GM12878 (cell line): ENCODE measurements at regions not wholly inside any gene's neighbourhood (a gene's known extent, or its start where the extent isn't known, plus 50 kb on each side); places are given as distances from the start of the nearest gene placed in this dataset.

ENCODE experiments used
- ATAC-seq: fragments of 200-7000 bp; cut with Tn5 transposase; 3 replicates; pipeline ENCODE4 v1.9.1; 2020; ENCODE audit warnings: mild to moderate bottlenecking, moderate library complexity
- BruUV-seq: library from RNA; stranded (reverse); fragments of 400-500 nt; replicated peaks from 2 replicates; lab custom pipeline; 2021; lab: Mats Ljungman, UMichigan
- CTCF ChIA-PET: fragments of 300-600 bp; sonication (Branson Sonifier 250); formaldehyde crosslinking; extraction: SDS; loops from one replicate; lab custom pipeline; 2021; ENCODE audit warnings: inconsistent platforms; lab: Yijun Ruan, JAX
- POLR2A ChIA-PET: fragments of 350-600 bp; formaldehyde crosslinking; extraction: SDS; loops from one replicate; lab custom pipeline; 2021; ENCODE audit warnings: inconsistent platforms; lab: Charles Lee
- RAD21 ChIA-PET: fragments of 300-600 bp; sonication (Branson Sonifier 250); formaldehyde crosslinking; loops from one replicate; lab custom pipeline; 2023; ENCODE audit warnings: antibody characterized with exemption; ENCODE audit not compliant: unreplicated experiment; lab: Charles Lee
- SMC1A ChIA-PET: fragments of 300-600 bp; sonication (Branson Sonifier 250); formaldehyde crosslinking; loops from one replicate; lab custom pipeline; 2023; ENCODE audit not compliant: unreplicated experiment, uncharacterized antibody; lab: Charles Lee
- DNase-seq: peaks from one replicate; pipeline ENCODE4 v3.0.0-alpha.2; 2011; ENCODE audit warnings: low read depth, low spot score
- FAIRE-seq: peaks from 3 replicates; lab custom pipeline; 2011; peaks lifted over from hg19 to GRCh38; lab: Jason Lieb, UNC
- H2AFZ ChIP-seq: 2 replicates; pipeline ENCODE4 v1.6.0; 2011; ENCODE audit warnings: low read depth, low read length, control low read depth; ENCODE audit not compliant: control insufficient read depth
- H3K27ac ChIP-seq: 2 replicates; pipeline ENCODE4 v1.5.1; 2011; ENCODE audit warnings: control low read depth; ENCODE audit not compliant: control insufficient read depth, insufficient read depth
- H3K27me3 ChIP-seq, 2 experiments: replicated peaks in 1 of 2; 2 replicates each; pipeline versions ENCODE4 v1.6.0 to v1.6.1; 2011; ENCODE audit warnings: low read length in 1 of 2; ENCODE audit not compliant: control insufficient read depth in 2 of 2, insufficient read depth in 2 of 2
- H3K36me3 ChIP-seq, 2 experiments: 2 replicates each; pipeline ENCODE4 v1.5.1; 2011; ENCODE audit warnings: low read length in 1 of 2; ENCODE audit not compliant: control insufficient read depth in 2 of 2, insufficient read depth in 2 of 2
- H3K4me1 ChIP-seq: 2 replicates; pipeline ENCODE4 v1.6.1; 2011; ENCODE audit warnings: mild to moderate bottlenecking, low read length, moderate library complexity, mixed read lengths; ENCODE audit not compliant: control insufficient read depth, insufficient read depth
- H3K4me2 ChIP-seq: 2 replicates; pipeline ENCODE4 v1.6.0; 2011; ENCODE audit warnings: control low read depth; ENCODE audit not compliant: control insufficient read depth, insufficient read depth
- H3K4me3 ChIP-seq: fragments of 200-600 bp; sonication (generic); 2 replicates; pipeline ENCODE4 v1.5.1; 2016
- H3K79me2 ChIP-seq: 2 replicates; pipeline ENCODE4 v1.6.0; 2011; ENCODE audit warnings: low read length; ENCODE audit not compliant: control insufficient read depth, insufficient read depth
- H3K9ac ChIP-seq: 2 replicates; pipeline ENCODE4 v1.8.0; 2011; ENCODE audit warnings: low read length, control low read depth, mixed read lengths; ENCODE audit not compliant: control insufficient read depth, insufficient read depth
- H3K9me3 ChIP-seq: replicated peaks from 3 replicates; pipeline ENCODE4 v1.5.1; 2011; ENCODE audit warnings: mild to moderate bottlenecking, low read length; ENCODE audit not compliant: control insufficient read depth, insufficient read depth
- H4K20me1 ChIP-seq: 2 replicates; pipeline ENCODE4 v1.6.0; 2011; ENCODE audit not compliant: control insufficient read depth, insufficient read depth
- CEBPB ChIP-seq, 2 experiments: fragments of 150-350 bp in 1 of 2; IDR thresholded peaks; 2 replicates each; pipeline ENCODE4 v1.6.1; 2012 to 2014; ENCODE audit warnings: low read depth in 2 of 2, low read length in 2 of 2, borderline replicate concordance in 1 of 2, inconsistent platforms in 1 of 2
- MTA2 ChIP-seq: fragments of 450-650 bp; IDR thresholded peaks from 2 replicates; pipeline ENCODE4 v1.6.1; 2016; ENCODE audit warnings: low read depth, mild to moderate bottlenecking, moderate library complexity
- MYC ChIP-seq: IDR thresholded peaks from 2 replicates; pipeline ENCODE4 v1.6.1; 2011; ENCODE audit warnings: mild to moderate bottlenecking, low read length, moderate library complexity, inconsistent platforms; ENCODE audit not compliant: insufficient read depth, insufficient replicate concordance, insufficient read length, severe bottlenecking
- POU2F2 ChIP-seq: IDR thresholded peaks from 3 replicates; pipeline ENCODE4 v1.6.1; 2011; ENCODE audit warnings: low read depth, mild to moderate bottlenecking, low read length, borderline replicate concordance
- RB1 ChIP-seq: fragments of 450-650 bp; formaldehyde crosslinking; IDR thresholded peaks from 2 replicates; pipeline ENCODE4 v1.6.1; 2017; ENCODE audit warnings: mild to moderate bottlenecking, borderline replicate concordance
- ZNF217 ChIP-seq: fragments of 450-650 bp; IDR thresholded peaks from 2 replicates; pipeline ENCODE4 v1.6.1; 2017; ENCODE audit warnings: antibody characterized with exemption, mild to moderate bottlenecking
- in situ Hi-C: fragments of 300-500 bp; cut with MboI; formaldehyde crosslinking; loops from 9 replicates; pipeline ENCODE4 v1.14.3; 2018; ENCODE audit warnings: mixed read lengths
- intact Hi-C: fragments of 100-400 bp; cut with micrococcal nuclease; formaldehyde crosslinking; loops from one replicate; pipeline ENCODE4 v1.14.2; 2022; ENCODE audit not compliant: unreplicated experiment
- TF ChIP-seq, protein P1 (sequence below): fragments of 450-650 bp; IDR thresholded peaks from 2 replicates; pipeline ENCODE4 v1.6.1; 2017; ENCODE audit warnings: mild to moderate bottlenecking, low read depth, inconsistent platforms; ENCODE audit not compliant: poor library complexity, severe bottlenecking
- TF ChIP-seq, protein P2 (sequence below): fragments of 450-650 bp; IDR thresholded peaks from 2 replicates; pipeline ENCODE4 v1.6.1; 2017; ENCODE audit warnings: low read depth, mild to moderate bottlenecking, moderate library complexity
- TF ChIP-seq, protein P3 (sequence below): IDR thresholded peaks from 2 replicates; pipeline ENCODE4 v1.6.1; 2011; ENCODE audit warnings: borderline replicate concordance, low read depth, mild to moderate bottlenecking, moderate library complexity, low read length; ENCODE audit not compliant: insufficient read depth, poor library complexity, severe bottlenecking

DNA sequence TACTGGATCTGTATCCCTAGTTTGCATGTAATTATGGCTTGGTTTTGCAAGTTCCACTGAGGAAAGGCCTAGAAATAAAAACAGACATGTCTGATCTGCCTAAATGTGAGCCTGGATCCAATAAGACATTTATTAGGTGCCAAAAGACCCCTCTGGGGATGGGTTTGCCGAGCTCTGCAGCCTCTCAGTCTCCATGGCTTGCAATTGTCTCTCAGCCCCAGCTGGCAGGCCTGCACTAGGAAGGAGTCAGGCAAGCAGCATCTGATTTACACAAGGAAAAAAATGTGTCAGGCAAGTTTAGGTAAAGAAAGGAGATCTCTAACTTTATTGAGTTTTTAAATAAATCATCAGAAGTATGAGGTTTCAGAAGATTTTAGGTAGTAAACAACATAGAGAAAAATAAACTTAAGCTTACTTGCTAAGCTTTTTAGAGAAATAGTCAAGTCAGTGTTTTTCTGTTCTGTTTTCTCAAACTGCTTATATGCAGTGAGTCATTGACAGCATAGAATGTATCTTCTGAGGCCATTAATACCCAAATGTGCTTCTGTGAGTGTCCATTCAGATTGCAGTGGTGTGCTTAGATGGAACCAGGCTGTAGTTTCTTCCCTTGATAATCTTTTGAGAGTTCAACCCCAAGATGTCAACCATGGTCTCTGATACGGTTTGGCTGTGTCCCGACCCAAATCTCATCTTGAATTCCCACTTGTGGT lies 121.0 kb downstream of the FHL5 start (continued):
- TF ChIP-seq, protein P1, sequence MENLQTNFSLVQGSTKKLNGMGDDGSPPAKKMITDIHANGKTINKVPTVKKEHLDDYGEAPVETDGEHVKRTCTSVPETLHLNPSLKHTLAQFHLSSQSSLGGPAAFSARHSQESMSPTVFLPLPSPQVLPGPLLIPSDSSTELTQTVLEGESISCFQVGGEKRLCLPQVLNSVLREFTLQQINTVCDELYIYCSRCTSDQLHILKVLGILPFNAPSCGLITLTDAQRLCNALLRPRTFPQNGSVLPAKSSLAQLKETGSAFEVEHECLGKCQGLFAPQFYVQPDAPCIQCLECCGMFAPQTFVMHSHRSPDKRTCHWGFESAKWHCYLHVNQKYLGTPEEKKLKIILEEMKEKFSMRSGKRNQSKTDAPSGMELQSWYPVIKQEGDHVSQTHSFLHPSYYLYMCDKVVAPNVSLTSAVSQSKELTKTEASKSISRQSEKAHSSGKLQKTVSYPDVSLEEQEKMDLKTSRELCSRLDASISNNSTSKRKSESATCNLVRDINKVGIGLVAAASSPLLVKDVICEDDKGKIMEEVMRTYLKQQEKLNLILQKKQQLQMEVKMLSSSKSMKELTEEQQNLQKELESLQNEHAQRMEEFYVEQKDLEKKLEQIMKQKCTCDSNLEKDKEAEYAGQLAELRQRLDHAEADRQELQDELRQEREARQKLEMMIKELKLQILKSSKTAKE = no peak
- no peak for TF ChIP-seq MTA2

DNA sequence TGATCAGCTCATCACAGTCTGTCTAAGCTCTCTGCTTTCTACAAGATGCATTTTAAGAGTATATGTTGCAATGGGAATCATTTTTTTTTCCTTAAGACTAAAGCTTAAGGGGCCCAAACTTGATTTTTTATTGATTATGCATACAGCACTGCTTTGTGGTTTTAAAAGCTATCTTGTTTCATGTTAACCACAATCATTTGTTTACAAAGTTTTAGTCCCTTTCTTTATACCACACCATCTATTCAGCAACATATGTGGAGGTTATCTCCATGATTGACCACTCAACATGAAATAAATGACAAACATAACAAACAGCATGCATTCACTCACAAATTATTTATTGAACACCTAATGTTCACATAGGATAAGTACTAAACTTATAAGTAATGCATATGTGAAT lies 119.1 kb downstream of the FHL5 start:
- FAIRE-seq = no peak

More for the DNA sequence above, 119.1 kb downstream of the FHL5 start:
- in situ Hi-C loops (no loop called here), intact Hi-C loops (no loop called here)
- no peak overlapping the region for H3K4me3 ChIP-seq
- H3K27ac ChIP-seq = no peak overlapping the region
- no peaks in the 10 kb centered on the region for H3K4me1 ChIP-seq
- no peak for DNase-seq
- no TSS peak for BruUV-seq
- H3K9me3 ChIP-seq = no peaks in the 10 kb centered on the region; the same call in 2 of the 3 replicates
- no peaks in the 10 kb centered on the region for H3K36me3 ChIP-seq
- H3K9ac ChIP-seq = no peak overlapping the region
- RAD21 ChIA-PET = interaction anchor here (0.6 kb wide), 1 partner anchor 104 kb away, joined by 3 read pairs; no protein-coding TSS in a partner anchor
- no peaks in the 10 kb centered on the region for H4K20me1 ChIP-seq
- H3K4me2 ChIP-seq = no peak overlapping the region
- no peak for TF ChIP-seq CEBPB (IDR thresholded peaks at IDR 0.05; ENCODE audit: borderline replicate concordance in 1 of 2, low read depth in 2 of 2, low read length in 2 of 2)
- no peak for TF ChIP-seq MYC
- TF ChIP-seq, protein P2, sequence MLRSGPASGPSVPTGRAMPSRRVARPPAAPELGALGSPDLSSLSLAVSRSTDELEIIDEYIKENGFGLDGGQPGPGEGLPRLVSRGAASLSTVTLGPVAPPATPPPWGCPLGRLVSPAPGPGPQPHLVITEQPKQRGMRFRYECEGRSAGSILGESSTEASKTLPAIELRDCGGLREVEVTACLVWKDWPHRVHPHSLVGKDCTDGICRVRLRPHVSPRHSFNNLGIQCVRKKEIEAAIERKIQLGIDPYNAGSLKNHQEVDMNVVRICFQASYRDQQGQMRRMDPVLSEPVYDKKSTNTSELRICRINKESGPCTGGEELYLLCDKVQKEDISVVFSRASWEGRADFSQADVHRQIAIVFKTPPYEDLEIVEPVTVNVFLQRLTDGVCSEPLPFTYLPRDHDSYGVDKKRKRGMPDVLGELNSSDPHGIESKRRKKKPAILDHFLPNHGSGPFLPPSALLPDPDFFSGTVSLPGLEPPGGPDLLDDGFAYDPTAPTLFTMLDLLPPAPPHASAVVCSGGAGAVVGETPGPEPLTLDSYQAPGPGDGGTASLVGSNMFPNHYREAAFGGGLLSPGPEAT = no peak
- no peak for TF ChIP-seq ZNF217
- TF ChIP-seq RB1 = no peak
- TF ChIP-seq POU2F2 = no peak
- TF ChIP-seq, protein P3, sequence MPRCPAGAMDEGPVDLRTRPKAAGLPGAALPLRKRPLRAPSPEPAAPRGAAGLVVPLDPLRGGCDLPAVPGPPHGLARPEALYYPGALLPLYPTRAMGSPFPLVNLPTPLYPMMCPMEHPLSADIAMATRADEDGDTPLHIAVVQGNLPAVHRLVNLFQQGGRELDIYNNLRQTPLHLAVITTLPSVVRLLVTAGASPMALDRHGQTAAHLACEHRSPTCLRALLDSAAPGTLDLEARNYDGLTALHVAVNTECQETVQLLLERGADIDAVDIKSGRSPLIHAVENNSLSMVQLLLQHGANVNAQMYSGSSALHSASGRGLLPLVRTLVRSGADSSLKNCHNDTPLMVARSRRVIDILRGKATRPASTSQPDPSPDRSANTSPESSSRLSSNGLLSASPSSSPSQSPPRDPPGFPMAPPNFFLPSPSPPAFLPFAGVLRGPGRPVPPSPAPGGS = no peak
- H3K27me3 ChIP-seq = no peaks in the 10 kb centered on the region
- no peak for ATAC-seq
- CTCF ChIA-PET = interaction anchor here (0.7 to 1.1 kb wide), 2 partner anchors 11 to 378 kb away, joined by 3 to 4 read pairs; no protein-coding TSS in a partner anchor
- no peaks in the 10 kb centered on the region for H3K79me2 ChIP-seq
- SMC1A ChIA-PET = interaction anchor here (0.6 kb wide), 1 partner anchor 878 kb away, joined by 3 read pairs; no protein-coding TSS in a partner anchor
- H2AFZ ChIP-seq = no peak overlapping the region
- POLR2A ChIA-PET = no interaction called here
